H1 (cell line): ENCODE measurements at regions not wholly inside any gene's neighbourhood (a gene's known extent, or its start where the extent isn't known, plus 50 kb on each side); places are given as distances from the start of the nearest gene placed in this dataset.

Experiments
- KDM1A ChIP-seq: fragments of 200-600, 300-600 bp; sonication (generic); IDR thresholded peaks from 2 replicates; pipeline ENCODE4 v1.7.1; 2016; ENCODE audit warnings: mild to moderate bottlenecking, low read length, borderline replicate concordance
- KDM4A ChIP-seq: IDR thresholded peaks from one replicate; pipeline ENCODE4 v1.7.1; 2012; ENCODE audit warnings: low read depth, mild to moderate bottlenecking, moderate library complexity, low read length, inconsistent platforms; ENCODE audit not compliant: severe bottlenecking
- TF ChIP-seq, protein P1 (sequence below): IDR thresholded peaks from 2 replicates; pipeline ENCODE4 v1.6.1; 2011; ENCODE audit warnings: low read length, improper control_type of control experiment

DNA sequence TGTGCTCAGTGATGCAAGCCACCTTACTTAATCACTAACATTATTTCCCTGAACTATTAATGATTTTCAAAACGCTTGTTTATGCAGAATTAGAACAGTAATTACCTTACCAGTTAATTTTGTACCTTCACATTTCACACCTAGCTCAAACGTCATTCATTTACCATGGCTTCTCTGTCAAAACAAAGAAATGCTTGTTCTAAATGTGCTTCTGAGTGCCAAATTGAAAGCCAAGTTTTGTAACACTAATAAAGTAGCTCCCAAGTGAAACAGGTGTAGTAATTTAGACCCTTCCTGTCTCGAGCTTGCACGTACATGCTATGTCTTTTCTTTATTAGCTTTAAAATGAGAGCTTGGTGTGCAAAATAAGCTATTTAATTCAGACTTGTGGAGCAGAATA is 533.7 kb upstream of the PKN2 start (continued):
- TF ChIP-seq KDM1A (no peak), KDM4A (no peak)
- TF ChIP-seq, protein P1, sequence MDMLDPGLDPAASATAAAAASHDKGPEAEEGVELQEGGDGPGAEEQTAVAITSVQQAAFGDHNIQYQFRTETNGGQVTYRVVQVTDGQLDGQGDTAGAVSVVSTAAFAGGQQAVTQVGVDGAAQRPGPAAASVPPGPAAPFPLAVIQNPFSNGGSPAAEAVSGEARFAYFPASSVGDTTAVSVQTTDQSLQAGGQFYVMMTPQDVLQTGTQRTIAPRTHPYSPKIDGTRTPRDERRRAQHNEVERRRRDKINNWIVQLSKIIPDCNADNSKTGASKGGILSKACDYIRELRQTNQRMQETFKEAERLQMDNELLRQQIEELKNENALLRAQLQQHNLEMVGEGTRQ: no peak
- TF ChIP-seq, all 59 proteins: peak for 0
